ENCODE measurements at regions not wholly inside any gene's neighbourhood (a gene's known extent, or its start where the extent isn't known, plus 50 kb on each side); places are given as distances from the start of the nearest gene placed in this dataset.

GRCh38 chr6:44512868-44513741 lies 125.6 kb downstream of the CDC5L start:
- TF ChIP-seq CTCF (conservative IDR thresholded peaks at IDR 0.05; ENCODE audit: low read depth, low read length) = no peak
- no peak overlapping the region for H3K4me3 ChIP-seq (ENCODE audit: low read depth, low read length)
- peak; percentile 30 for DNase-seq (ENCODE audit: low read depth)

DNA sequence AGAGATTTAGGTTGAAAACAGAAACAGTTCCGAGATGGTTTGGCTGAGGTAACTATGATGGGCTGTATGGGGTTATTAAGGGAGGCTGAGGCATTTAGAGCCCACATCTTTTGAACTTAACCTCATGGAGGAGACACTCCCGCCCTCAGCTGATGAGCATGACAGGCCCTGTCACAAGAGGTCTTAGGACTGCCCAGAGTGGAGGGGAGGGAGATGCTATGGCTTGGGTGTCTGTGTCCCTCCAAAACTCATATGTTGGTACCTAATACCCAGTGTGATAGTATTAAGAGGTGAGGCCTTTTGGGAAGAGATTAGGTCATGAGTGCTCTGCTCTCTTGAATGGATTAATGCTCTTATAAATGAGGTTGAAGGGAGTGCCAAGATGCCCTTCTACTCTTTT lies 126.6 kb downstream of the CDC5L start:
- no peak for DNase-seq (ENCODE audit: low read depth)
- H3K4me3 ChIP-seq (ENCODE audit: low read depth, low read length) = no peak overlapping the region
- no peak for TF ChIP-seq CTCF (conservative IDR thresholded peaks at IDR 0.05; ENCODE audit: low read depth, low read length)

DNA sequence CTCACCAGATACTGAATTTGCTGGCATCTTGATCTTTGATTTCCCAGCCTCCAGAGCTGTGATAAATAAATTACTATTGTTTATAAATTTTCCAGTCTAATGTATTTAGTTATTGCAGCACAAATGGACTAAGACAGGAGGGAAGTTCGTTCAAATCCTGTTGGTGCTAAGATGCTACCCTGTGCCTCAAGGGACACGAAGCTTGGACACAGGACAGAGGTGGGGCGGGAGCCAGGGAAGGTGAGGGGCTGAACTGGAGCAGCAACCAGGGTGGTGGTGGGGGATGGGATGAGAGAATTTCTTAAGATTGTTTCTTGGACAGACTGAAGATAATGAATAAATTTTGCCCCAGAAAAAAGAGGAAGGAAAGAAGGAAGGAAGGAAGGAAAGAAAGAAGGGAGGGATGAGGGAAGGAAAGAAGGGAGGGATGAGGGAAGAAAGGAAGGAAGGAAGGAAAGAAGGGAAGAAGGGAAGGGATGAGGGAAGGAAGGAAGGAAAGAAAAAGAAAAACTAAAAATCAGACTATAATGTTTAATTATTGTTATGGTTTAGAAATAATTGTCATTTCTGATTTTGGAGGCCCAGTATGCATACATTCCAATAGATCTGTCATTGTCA lies 127.2 kb downstream of the CDC5L start:
- H3K4me3 ChIP-seq (ENCODE audit: low read depth, low read length) = no peak overlapping the region
- no peak for TF ChIP-seq CTCF (conservative IDR thresholded peaks at IDR 0.05; ENCODE audit: low read depth, low read length)
- DNase-seq (ENCODE audit: low read depth) = no peak

DNA sequence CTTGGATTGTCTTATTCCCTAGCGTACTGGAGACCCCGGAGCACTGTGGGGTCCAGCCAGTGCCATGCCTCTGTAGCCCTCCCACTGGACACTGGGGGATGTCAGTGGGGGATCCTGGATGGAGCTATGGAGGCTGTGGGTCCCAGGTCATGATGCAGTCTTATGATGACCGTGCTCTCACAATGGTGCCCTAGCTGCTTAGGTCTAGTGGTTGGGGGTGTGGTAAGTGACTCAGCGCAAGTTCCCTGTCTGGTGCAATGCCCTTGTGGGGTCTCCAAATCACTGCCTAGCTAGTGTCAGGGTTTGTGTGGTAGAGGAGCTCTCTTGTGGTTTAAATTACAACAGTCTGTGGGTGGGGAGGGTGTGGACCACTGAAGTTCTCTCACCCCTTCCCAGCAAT lies 135.4 kb downstream of the CDC5L start:
- no peak for DNase-seq (ENCODE audit: low read depth)
- TF ChIP-seq CTCF (conservative IDR thresholded peaks at IDR 0.05; ENCODE audit: low read depth, low read length) = no peak
- H3K4me3 ChIP-seq (ENCODE audit: low read depth, low read length) = no peak overlapping the region

GRCh38 chr6:44524476-44525227 lies 137.1 kb downstream of the CDC5L start:
- DNase-seq (ENCODE audit: low read depth) = no peak
- TF ChIP-seq CTCF (conservative IDR thresholded peaks at IDR 0.05; ENCODE audit: low read depth, low read length) = no peak
- no peak overlapping the region for H3K4me3 ChIP-seq (ENCODE audit: low read depth, low read length)

DNA sequence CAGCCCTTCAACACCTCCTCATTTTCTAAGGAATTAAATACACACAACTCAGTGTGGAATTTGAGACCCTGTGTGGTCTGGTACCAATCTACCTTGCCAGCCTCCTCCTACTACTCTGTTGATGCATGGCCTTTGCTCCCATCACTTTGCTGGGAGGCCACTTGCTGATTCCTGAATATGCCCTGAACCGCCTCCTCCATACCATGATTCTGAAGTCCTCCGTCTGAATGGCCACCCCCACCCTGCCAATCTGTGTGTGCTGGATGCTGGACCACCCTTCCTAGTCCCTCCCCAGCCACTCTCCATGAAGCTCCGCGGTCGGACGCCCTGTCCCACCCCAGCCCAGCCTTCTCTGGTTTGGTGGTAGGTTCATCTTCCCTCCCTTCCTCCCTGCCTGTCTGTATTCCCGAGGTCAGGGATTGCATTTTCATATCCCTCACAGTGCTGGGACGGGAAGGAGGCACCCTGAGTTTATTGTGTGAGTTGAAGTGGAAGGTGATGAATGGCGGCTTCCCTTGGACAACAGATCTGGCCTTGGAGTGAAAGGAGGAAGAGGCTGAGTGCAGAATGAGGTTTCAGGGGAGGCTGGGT lies 138.3 kb downstream of the CDC5L start:
- no peak for TF ChIP-seq CTCF (conservative IDR thresholded peaks at IDR 0.05; ENCODE audit: low read depth, low read length)
- DNase-seq (ENCODE audit: low read depth) = no peak
- no peak overlapping the region for H3K4me3 ChIP-seq (ENCODE audit: low read depth, low read length)

Measured in choroid plexus epithelial cell (primary cell).